ENCODE measurements at regions not wholly inside any gene's neighbourhood (a gene's known extent, or its start where the extent isn't known, plus 50 kb on each side); places are given as distances from the start of the nearest gene placed in this dataset.
"Not testable (repeated sequence)": the region's sequence is repeated elsewhere in the genome, so short reads cannot be mapped to it uniquely, and the experiment has no call there.

DNA sequence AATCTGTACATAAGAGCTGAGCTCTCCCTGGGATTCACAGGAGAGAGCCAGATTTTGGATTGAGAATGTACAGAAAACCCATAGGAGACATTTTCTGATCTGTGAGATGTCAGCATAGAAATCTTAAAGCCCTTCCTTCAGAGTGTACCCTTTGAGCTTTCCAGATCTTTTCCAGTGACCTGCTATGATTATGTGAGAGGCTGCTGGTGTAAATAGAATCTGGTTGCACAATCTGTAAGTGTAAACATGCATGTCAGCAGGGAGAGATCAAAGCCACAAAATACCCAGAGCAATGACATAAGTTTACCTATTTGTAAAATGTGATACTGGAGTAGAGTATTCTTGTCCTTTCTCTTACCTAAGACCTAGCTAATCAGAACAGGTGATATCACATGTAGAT is 471.9 kb downstream of the FOXD4L5 start:
- not testable (repeated sequence) for DNase-seq

DNA sequence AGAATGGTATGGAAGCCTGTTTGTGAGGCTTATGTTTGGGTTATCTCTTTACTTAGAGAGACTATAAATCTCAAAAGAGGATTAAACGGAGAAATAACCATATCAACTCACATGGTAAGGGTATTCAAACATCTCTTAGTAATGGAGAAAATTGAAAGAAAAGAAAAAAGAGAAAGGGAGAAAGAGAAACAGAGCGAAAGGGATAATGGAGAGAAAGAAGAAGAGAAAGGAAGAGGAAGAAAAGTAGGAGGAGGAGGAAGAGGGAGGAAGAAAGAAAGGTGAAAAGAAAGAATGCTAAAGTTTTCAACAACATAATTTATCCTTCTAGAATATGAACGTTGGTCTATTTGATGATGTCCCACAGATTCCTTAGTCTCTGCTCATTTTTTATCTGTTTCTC is 506.3 kb downstream of the FOXD4L5 start:
- not testable (repeated sequence) for DNase-seq

DNA sequence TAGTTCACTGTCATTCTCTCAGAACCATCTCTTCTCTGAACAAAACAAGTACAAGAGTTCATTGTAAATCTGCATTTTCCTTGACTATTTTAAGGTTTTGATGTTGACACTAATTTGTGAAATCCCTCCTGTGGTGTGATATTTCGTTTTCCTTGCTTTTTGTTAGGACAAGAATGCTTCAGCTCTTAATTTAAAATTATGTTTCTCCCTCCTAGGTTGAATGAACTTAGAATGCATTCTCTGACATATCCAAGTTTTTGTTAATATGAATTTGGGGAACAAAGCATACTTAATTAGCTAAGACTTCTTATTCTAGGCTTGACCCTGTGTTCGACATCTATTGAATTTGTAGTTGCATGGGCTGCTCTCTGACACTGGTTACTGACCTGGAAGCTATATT is 508.7 kb downstream of the FOXD4L5 start:
- not testable (repeated sequence) for DNase-seq

DNA sequence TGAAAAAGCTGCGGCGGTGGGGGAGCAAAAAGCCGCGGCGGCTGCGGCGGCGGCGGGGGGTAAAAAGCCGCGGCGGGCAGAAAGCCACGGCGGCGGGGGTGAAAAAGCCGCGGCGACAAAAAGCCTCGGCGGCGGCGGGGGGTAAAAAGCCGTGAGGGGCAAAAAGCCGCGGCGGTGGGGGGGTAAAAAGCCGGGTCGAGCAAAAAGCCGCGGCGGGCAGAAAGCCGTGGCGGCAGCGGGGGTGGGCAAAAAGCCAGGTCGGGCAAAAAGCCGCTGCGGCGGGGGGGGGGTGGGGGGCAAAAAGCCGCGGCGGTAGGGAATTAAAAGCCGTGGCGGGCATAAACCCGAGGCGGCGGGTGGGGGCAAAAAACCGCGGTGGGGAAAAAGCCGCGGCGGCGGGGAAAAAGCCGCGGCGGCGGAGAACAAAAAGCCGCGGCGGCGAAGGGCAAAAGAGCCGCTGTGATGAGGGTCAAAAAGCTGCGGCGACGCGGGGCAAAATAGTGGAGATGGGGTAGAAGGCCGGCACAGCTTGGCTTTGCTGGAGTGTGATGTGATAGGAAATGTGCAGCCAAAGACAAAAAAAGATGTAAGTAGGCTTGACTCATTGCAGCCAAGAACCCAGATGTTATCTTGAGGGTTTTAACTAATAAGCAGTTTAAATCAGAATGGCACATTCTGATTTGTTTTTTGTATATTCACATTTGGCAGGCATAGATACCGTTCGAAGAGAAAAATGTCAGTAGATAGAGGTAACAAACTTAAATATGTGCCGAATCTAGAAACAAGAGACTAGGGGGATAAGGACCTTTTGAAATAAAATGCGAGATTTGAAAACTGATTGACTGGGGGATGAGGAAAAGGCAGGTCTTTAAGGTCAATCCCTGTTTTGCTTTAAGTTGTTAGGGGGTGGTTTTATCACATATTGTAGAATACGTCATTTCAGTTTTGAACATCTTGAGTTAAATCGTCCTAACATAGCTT is 509.9 kb downstream of the FOXD4L5 start:
- DNase-seq: peak; percentile 34

DNA sequence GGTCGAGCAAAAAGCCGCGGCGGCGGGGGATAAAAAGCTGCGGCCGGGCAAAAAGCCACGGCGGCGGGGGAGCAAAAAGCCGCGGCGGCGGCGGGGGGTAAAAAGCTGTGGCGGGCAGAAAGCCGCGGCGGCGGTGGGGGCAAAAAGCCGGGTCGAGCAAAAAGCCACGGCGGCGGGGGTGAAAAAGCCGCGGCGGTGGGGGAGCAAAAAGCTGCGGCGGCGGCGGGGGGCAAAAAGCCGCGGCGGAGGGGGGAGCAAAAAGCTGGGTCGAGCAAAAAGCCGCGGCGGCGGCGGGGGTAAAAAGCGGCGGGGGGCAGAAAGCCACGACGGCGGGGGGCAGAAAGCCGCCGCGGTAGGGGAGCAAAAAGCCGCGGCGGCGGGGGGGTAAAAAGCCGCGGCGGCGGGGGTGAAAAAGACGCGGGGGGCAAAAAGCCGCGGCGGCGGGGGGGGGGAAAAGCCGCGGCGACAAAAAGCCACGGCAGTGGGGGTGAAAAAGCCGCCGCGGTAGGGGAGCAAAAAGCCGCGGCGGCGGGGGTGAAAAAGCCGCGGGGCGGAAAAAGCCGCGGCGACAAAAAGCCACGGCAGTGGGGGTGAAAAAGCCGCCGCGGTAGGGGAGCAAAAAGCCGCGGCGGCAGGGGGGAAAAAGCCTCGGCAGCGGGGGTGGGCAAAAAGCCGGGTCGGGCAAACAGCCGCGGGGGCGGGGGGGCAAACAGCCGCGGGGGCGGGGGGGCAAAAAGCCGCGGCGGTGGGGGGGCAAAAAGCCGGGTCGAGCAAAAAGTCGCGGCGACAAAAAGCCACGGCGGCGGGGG is 510.8 kb downstream of the FOXD4L5 start:
- DNase-seq: peak; percentile 25

DNA sequence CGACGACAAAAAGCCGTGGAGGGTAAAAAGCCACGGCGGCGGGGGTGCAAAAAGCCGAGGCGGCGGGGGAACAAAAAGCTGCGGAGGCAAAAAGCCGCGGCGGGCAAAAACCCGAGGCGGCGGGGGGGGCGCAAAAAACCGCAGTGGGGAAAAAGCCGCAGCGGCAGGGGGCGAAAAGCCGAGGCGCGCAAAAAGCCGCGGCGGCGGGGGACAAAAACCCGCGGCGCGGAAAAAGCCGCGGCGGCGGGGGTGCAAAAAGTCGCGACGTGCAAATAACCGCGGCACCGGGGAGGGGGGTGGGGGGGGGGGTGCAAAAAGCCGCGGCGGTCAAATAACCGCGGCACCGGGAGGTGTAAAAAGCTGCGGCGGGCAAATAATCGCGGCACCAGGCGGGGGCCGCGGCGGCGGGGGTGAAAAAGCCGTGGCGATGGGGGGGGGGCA is 511.5 kb downstream of the FOXD4L5 start:
- peak; percentile 24 for DNase-seq

DNA sequence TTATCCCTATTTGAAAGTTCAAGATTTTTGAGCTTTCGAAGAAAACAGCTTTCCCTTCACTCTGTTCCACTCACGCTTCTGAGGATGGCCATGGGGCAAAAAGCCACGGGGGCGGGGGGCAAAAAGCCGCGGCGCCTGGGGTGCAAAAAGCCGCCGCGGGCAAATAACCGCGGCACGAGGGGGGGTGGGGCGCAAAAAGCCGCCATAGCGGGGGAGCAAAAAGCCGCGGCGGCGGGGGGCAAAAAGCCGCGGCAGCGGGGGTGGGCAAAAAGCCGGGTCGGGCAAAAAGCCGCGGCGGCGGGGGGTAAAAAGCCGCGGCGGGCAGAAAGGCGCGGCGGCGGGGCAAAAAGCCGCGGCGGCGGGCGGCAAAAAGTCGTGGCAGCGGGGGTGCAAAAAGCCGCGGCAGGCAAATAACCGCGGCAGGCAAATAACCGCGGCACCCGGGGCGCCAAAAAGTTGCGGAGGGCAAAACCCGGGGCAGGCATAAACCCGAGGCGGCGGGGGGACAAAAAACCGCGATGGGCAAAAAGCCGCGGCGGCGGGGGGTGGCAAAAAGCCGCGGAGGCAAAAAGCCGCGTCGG is 512.2 kb downstream of the FOXD4L5 start:
- peak; percentile 20 for DNase-seq

DNA sequence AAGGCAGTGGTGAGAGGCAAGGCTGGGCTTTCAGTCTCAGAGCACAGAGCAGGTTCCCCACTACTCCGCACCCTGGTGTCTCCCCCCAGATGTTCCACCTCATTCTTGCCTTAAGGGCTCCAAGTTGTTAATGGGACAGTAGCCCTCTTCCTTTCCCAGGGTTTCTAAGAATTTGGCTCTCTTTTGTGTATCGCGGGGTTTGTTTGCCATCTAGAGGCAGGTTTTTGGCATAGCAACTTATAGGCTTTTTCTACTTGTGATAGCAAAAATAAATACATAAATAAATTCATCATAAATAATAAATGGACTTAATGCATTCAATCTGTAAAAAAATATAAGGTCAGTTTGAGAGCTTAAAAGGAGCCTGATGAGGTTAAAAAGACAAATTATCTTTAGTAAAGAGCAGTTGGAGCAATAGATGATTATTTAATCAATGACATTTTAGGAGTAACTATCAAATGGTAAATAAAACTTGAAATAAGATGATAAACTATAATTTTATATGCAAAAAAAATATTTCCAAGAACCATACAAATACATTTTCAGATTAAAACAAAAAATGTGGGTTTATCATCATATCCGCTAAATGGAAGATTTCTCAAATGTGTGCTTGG is 512.8 kb downstream of the FOXD4L5 start:
- peak; percentile 24 for DNase-seq
